Choroid plexus epithelial cell (primary cell): ENCODE measurements at regions not wholly inside any gene's neighbourhood (a gene's known extent, or its start where the extent isn't known, plus 50 kb on each side); places are given as distances from the start of the nearest gene placed in this dataset.

Experiments used
- DNase-seq: peaks from one replicate; pipeline ENCODE4 v3.0.0-alpha.2; 2010; ENCODE audit warnings: low read depth
- H3K4me3 ChIP-seq: 2 replicates; pipeline ENCODE4 v1.5.1; 2011; ENCODE audit warnings: low read depth, mild to moderate bottlenecking, control low read depth, low read length, moderate library complexity
- CTCF ChIP-seq: conservative IDR thresholded peaks from 2 replicates; pipeline ENCODE4 v1.5.1; 2011; ENCODE audit warnings: low read depth, mild to moderate bottlenecking, control low read depth, inconsistent platforms, low read length, moderate library complexity

GRCh38 chr16:85475233-85475632, 137.9 kb upstream of the GSE1 start:
- TF ChIP-seq CTCF = no peak
- no peak overlapping the region for H3K4me3 ChIP-seq
- DNase-seq = no peak

- no peak overlapping the region for H3K4me3 ChIP-seq
- TF ChIP-seq CTCF = no peak
- no peak for DNase-seq
These were observed 137.3 kb upstream of the GSE1 start for GRCh38 chr16:85475691-85476300.

DNA sequence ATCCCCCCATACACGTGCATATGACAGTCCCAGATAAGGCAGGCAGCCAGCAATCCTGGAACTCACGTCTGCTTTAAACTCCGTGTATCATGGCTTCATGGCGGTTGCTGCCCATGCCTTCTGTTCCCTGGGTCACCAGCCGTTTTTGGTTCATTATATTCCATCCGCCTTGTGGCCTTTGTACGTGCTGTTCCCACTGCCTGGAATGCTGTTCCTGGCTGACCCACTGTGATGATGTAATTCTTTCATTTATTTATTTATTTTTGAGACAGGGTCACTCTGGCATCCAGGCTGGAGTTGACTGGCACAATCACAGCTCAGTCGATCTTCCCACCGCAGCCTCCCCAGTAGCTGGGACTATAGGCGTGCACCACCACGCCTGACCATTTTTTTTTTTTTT, 136.7 kb upstream of the GSE1 start:
- no peak for DNase-seq
- TF ChIP-seq CTCF = no peak
- H3K4me3 ChIP-seq = no peak overlapping the region

GRCh38 chr16:85477801-85478363, 135.2 kb upstream of the GSE1 start:
- no peak overlapping the region for H3K4me3 ChIP-seq
- TF ChIP-seq CTCF = no peak
- DNase-seq = peak; percentile 73

DNA sequence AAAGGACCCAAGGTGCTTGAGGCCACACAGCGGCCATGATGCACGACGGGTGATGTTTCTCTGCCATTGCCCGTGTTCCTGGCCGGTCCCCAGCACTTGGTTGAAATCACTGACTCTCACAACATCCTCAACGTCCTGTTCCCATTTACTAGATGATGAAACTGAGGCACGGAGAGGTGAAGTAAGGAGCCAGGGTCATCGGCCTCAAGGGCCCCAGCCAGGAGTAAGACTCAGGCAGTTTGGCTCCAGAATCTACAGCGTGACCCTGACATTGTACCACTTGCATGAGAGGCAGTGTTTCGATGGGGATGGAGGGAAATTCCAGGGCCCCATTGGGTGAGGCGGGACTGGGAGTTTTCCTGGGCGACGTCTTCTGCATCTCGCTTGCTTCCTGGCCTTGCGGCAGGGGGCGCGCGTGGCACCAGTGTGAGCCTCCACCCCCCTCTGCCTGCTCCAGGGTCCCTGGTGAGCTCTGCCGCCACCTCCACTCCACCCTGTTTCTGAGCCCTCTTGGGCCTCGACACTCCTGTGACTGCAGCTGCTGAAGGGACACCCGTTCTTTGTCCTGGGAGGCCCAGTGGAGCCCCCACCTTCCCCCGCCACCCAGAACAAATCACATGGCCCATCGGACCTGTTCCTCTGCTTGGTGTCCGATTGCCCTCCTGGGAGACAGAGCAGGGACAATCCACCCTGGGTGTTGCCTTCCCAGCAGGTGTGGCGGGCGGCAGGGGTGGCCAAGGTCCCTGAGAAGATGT, 133.0 kb upstream of the GSE1 start:
- no peak overlapping the region for H3K4me3 ChIP-seq
- TF ChIP-seq CTCF = peak; percentile 44
- no peak for DNase-seq

GRCh38 chr16:85480727-85481101, 132.4 kb upstream of the GSE1 start:
- DNase-seq = peak; percentile 88
- no peak overlapping the region for H3K4me3 ChIP-seq
- no peak for TF ChIP-seq CTCF

DNA sequence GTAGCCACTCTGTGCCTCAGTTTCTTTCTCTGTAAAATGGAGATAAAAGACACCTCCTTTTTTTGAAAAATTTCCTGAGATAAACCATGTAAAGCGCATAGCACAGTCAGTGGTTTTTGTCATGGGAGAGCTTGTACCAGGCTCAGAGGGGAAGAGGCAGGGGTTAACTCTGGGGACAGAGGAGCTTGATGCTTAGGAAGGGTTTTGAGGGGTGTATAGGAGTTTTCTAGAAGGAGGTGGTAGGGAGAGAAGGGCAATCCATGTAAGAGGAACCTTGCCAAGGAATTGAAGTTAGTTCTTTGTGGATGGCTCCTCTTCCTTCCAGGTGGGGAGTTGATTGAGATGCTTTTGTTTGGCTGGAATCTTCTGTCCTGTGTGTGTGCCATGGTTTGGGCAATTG, 131.9 kb upstream of the GSE1 start:
- no peak overlapping the region for H3K4me3 ChIP-seq
- DNase-seq = no peak
- TF ChIP-seq CTCF = no peak
